DND-41 (cell line): ENCODE measurements at regions not wholly inside any gene's neighbourhood (a gene's known extent, or its start where the extent isn't known, plus 50 kb on each side); places are given as distances from the start of the nearest gene placed in this dataset.

Source experiments
- ATAC-seq: fragments of 200-7000 bp; cut with Tn5 transposase; 3 replicates; pipeline ENCODE4 v1.9.1; 2021; ENCODE audit warnings: low read depth; ENCODE audit not compliant: insufficient read depth
- DNase-seq: peaks from one replicate; pipeline ENCODE4 v3.0.0-alpha.2; 2020
- H2AFZ ChIP-seq: 2 replicates; pipeline ENCODE4 v1.6.0; 2012; ENCODE audit warnings: low read depth, low read length
- H3K27ac ChIP-seq: 2 replicates; pipeline ENCODE4 v1.5.1; 2012; ENCODE audit warnings: low read length, inconsistent platforms
- H3K27me3 ChIP-seq: fragments of 200-600 bp; sonication (generic); 2 replicates; pipeline ENCODE4 v1.6.0; 2012; ENCODE audit warnings: low read length, mild to moderate bottlenecking, inconsistent platforms; ENCODE audit not compliant: insufficient read depth, poor library complexity
- H3K36me3 ChIP-seq: 2 replicates; pipeline ENCODE4 v1.5.1; 2012; ENCODE audit warnings: low read length, inconsistent platforms; ENCODE audit not compliant: insufficient read depth
- H3K4me1 ChIP-seq: 2 replicates; pipeline ENCODE4 v1.5.1; 2012; ENCODE audit warnings: mild to moderate bottlenecking, low read length; ENCODE audit not compliant: insufficient read depth
- H3K4me2 ChIP-seq: 2 replicates; pipeline ENCODE4 v1.6.0; 2012; ENCODE audit warnings: mild to moderate bottlenecking, moderate library complexity, low read length, inconsistent platforms; ENCODE audit not compliant: insufficient read depth
- H3K4me3 ChIP-seq, 2 experiments: fragments of 200-600 bp in 1 of 2; shearing (Covaris generic) in 1 of 2; 2 replicates each; pipeline ENCODE4 v1.5.1; 2012 to 2016; ENCODE audit warnings: inconsistent platforms in 2 of 2, low read length in 2 of 2, mild to moderate bottlenecking in 2 of 2, low read depth in 1 of 2, moderate library complexity in 1 of 2
- H3K79me2 ChIP-seq: 2 replicates; pipeline ENCODE4 v1.6.0; 2012; ENCODE audit warnings: low read length, inconsistent platforms; ENCODE audit not compliant: insufficient read depth
- H3K9ac ChIP-seq: 2 replicates; pipeline ENCODE4 v1.6.0; 2012; ENCODE audit warnings: low read depth, mild to moderate bottlenecking, inconsistent platforms, low read length, moderate library complexity
- H3K9me3 ChIP-seq: 2 replicates; pipeline ENCODE4 v1.5.1; 2012; ENCODE audit warnings: low read length, moderate library complexity, mild to moderate bottlenecking, inconsistent platforms; ENCODE audit not compliant: insufficient read depth, severe bottlenecking
- H4K20me1 ChIP-seq: 2 replicates; pipeline ENCODE4 v1.6.0; 2012; ENCODE audit warnings: low read length; ENCODE audit not compliant: insufficient read depth
- EZH2 ChIP-seq: IDR thresholded peaks from 3 replicates; pipeline ENCODE4 v1.6.1; 2012; ENCODE audit warnings: borderline replicate concordance, low read depth, mild to moderate bottlenecking, moderate library complexity, low read length, inconsistent platforms; ENCODE audit not compliant: severe bottlenecking
- TF ChIP-seq, protein P1 (sequence below): IDR thresholded peaks from 2 replicates; pipeline ENCODE4 v1.5.1; 2012; ENCODE audit warnings: borderline replicate concordance, low read length, moderate library complexity, mild to moderate bottlenecking; ENCODE audit not compliant: poor library complexity, severe bottlenecking; ENCODE audit errors: extremely low read depth

DNA sequence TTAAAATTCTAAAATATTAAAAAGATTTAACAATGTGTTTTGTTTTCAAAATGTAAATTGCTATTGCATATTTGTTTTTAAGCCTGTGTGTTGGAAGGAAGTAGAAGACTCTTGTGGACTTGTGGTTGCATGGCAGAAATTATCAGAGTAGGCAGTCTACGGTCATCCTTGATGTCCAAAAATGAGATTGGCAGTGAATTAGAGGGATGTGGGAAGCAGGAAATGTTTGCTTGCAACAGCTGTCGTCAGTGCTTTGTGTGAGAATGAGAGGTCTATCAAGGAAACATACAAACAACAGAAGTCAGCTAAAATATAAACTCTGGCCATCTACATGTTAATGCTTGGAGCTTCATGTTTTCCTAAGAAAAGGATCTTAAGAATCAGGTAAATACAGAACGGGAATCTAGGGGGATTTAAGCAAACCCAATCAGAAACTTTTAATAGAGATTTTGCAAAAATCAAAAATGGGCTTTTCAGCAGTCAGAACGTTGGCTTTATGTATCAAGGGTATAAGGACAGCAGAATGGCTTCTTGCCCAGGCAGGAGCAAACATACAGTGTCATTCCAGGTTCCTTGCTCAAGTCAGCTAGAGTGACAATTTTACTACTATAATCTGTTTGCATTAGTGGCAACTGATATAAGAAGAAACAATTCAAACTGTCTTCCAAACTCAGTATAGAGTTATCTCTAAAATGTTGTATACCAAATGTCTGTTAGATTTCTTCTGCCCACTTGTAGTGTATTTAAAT, 196.7 kb downstream of the CYB561 start:
- no peak overlapping the region for H2AFZ ChIP-seq
- no peaks in the 10 kb centered on the region for H4K20me1 ChIP-seq
- no peak overlapping the region for H3K4me2 ChIP-seq
- H3K36me3 ChIP-seq: no peaks in the 10 kb centered on the region
- H3K4me1 ChIP-seq: no peaks in the 10 kb centered on the region
- ATAC-seq (no peak), DNase-seq (no peak)
- H3K9me3 ChIP-seq: no peaks in the 10 kb centered on the region
- no peak for TF ChIP-seq EZH2
- TF ChIP-seq, protein P1, sequence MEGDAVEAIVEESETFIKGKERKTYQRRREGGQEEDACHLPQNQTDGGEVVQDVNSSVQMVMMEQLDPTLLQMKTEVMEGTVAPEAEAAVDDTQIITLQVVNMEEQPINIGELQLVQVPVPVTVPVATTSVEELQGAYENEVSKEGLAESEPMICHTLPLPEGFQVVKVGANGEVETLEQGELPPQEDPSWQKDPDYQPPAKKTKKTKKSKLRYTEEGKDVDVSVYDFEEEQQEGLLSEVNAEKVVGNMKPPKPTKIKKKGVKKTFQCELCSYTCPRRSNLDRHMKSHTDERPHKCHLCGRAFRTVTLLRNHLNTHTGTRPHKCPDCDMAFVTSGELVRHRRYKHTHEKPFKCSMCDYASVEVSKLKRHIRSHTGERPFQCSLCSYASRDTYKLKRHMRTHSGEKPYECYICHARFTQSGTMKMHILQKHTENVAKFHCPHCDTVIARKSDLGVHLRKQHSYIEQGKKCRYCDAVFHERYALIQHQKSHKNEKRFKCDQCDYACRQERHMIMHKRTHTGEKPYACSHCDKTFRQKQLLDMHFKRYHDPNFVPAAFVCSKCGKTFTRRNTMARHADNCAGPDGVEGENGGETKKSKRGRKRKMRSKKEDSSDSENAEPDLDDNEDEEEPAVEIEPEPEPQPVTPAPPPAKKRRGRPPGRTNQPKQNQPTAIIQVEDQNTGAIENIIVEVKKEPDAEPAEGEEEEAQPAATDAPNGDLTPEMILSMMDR: no peak
- no peak overlapping the region for H3K27ac ChIP-seq
- H3K27me3 ChIP-seq: no peaks in the 10 kb centered on the region
- H3K79me2 ChIP-seq: no peaks in the 10 kb centered on the region
- H3K9ac ChIP-seq: no peak overlapping the region
- H3K4me3 ChIP-seq: no peak overlapping the region

DNA sequence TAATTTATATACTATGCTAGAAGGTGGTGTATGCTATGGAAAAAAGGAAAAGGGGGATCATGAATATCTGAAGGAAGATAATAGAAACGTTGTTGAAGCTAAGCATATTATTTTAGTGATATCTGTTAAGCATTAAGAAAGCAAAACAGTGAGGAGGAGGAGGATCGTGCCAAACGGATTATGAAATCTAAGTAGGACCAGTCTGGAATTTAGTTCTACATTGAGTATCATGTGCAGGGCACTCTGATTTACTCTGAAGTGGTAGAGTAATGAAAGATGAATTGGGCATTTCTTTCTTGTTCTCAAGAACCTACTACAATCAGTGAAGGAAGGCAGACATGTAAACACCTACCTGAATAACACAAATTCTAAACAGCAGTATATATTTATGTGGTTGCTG, 195.3 kb downstream of the CYB561 start:
- ATAC-seq (no peak), DNase-seq (no peak)
- no peaks in the 10 kb centered on the region for H3K79me2 ChIP-seq
- H3K9ac ChIP-seq: no peak overlapping the region
- H2AFZ ChIP-seq: no peak overlapping the region
- H3K4me1 ChIP-seq: no peaks in the 10 kb centered on the region
- no peaks in the 10 kb centered on the region for H3K9me3 ChIP-seq
- no peak for TF ChIP-seq EZH2
- TF ChIP-seq, protein P1: no peak
- H3K4me3 ChIP-seq: no peak overlapping the region
- H3K27ac ChIP-seq: no peak overlapping the region
- H3K27me3 ChIP-seq: no peaks in the 10 kb centered on the region
- no peak overlapping the region for H3K4me2 ChIP-seq
- no peaks in the 10 kb centered on the region for H3K36me3 ChIP-seq
- H4K20me1 ChIP-seq: no peaks in the 10 kb centered on the region

DNA sequence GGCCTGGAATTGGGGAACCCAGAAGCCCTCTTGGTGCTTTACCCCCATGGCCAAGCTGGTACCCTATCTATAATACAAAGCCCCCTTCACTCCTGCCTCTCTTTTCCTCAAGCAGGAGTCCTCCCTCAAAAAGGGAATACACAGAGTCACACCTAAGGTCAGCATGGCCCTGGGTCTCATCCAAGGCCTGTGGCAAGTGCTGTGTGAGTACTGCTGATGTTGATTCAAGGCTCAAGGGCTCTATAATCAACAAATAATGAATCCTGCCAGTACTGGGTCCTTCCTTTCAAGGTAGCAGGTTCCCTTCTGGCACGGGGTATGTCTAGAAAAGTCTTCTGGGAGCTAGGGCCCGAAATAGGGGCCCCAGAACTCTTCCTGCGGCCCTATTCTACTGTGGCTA, 187.3 kb downstream of the CYB561 start:
- no peak for TF ChIP-seq EZH2
- TF ChIP-seq, protein P1: no peak
- H2AFZ ChIP-seq: no peak overlapping the region
- no peaks in the 10 kb centered on the region for H4K20me1 ChIP-seq
- H3K79me2 ChIP-seq: no peaks in the 10 kb centered on the region
- DNase-seq (no peak), ATAC-seq (no peak)
- H3K27me3 ChIP-seq: no peaks in the 10 kb centered on the region
- H3K9ac ChIP-seq: no peak overlapping the region
- no peaks in the 10 kb centered on the region for H3K4me1 ChIP-seq
- no peaks in the 10 kb centered on the region for H3K9me3 ChIP-seq
- H3K27ac ChIP-seq: no peak overlapping the region
- H3K4me2 ChIP-seq: no peak overlapping the region
- H3K36me3 ChIP-seq: no peaks in the 10 kb centered on the region
- H3K4me3 ChIP-seq: no peak overlapping the region
